Naive thymus-derived CD4-positive, alpha-beta T cell (primary cell): ENCODE measurements at regions not wholly inside any gene's neighbourhood (a gene's known extent, or its start where the extent isn't known, plus 50 kb on each side); places are given as distances from the start of the nearest gene placed in this dataset.
A peak's percentile ranks its signal among the peaks of the same experiment; 100 is the strongest.

Experiments
- ATAC-seq: fragments of 150-1000 bp; cut with Tn5 transposase; 2 replicates; pipeline ENCODE4 v1.10.0; 2021; ENCODE audit warnings: mild to moderate bottlenecking, moderate library complexity
- CTCF ChIA-PET: fragments of 350-600 bp; sonication (Branson Sonifier 250); formaldehyde crosslinking; loops from one replicate; lab custom pipeline; 2021; ENCODE audit warnings: antibody characterized with exemption; lab: Charles Lee
- POLR2A ChIA-PET: fragments of 350-600 bp; sonication (Branson Sonifier 250); formaldehyde crosslinking; loops from one replicate; lab custom pipeline; 2021; ENCODE audit warnings: antibody characterized with exemption, inconsistent platforms; lab: Charles Lee
- DNase-seq, 9 donors: peaks; one replicate each; pipeline versions ENCODE4 v3.0.0 to v3.0.0-alpha.2; 2020 to 2022; ENCODE audit warnings: mixed read lengths in 1 of 9
- H3K27ac ChIP-seq: one replicate; pipeline ENCODE4 v1.7.0; 2013; ENCODE audit warnings: mild to moderate bottlenecking, low read depth, low read length, moderate library complexity
- H3K27me3 ChIP-seq, 2 donors: one replicate each; pipeline ENCODE4 v1.7.0; 2013; ENCODE audit warnings: low read length in 2 of 2, mild to moderate bottlenecking in 2 of 2, moderate library complexity in 2 of 2; ENCODE audit not compliant: control insufficient read depth in 2 of 2, insufficient read depth in 2 of 2
- H3K36me3 ChIP-seq, 3 experiments: 1 replicate in 2 of 3; 2 replicates in 1 of 3; pipeline ENCODE4 v1.7.0; 2013; ENCODE audit warnings: low read length in 3 of 3, mild to moderate bottlenecking in 3 of 3, moderate library complexity in 1 of 3; ENCODE audit not compliant: insufficient read depth in 3 of 3, control insufficient read depth in 2 of 3
- H3K4me1 ChIP-seq, 2 donors: one replicate each; pipeline ENCODE4 v1.7.0; 2013; ENCODE audit warnings: low read length in 2 of 2, mild to moderate bottlenecking in 2 of 2, moderate library complexity in 1 of 2; ENCODE audit not compliant: control insufficient read depth in 2 of 2, insufficient read depth in 2 of 2
- H3K4me3 ChIP-seq: 2 replicates; pipeline ENCODE4 v1.7.0; 2013; ENCODE audit warnings: mild to moderate bottlenecking, low read length
- H3K9me3 ChIP-seq, 3 experiments: 1 replicate in 2 of 3; 2 replicates in 1 of 3; pipeline ENCODE4 v1.7.0; 2013; ENCODE audit warnings: low read length in 3 of 3; ENCODE audit not compliant: control insufficient read depth in 2 of 3
- H3K27ac Mint-ChIP-seq, 9 donors: one replicate each; pipeline ENCODE4 v1.8.0; 2020 to 2022; ENCODE audit warnings: mixed read lengths in 9 of 9, mild to moderate bottlenecking in 8 of 9, moderate library complexity in 5 of 9, inconsistent platforms in 2 of 9
- H3K27me3 Mint-ChIP-seq, 5 donors: one replicate each; pipeline ENCODE4 v1.8.0; 2021 to 2022; ENCODE audit warnings: mixed read lengths in 5 of 5, mild to moderate bottlenecking in 1 of 5
- H3K36me3 Mint-ChIP-seq, 5 donors: one replicate each; pipeline ENCODE4 v1.8.0; 2020 to 2022; ENCODE audit warnings: mixed read lengths in 5 of 5, mild to moderate bottlenecking in 3 of 5, inconsistent platforms in 1 of 5
- H3K4me1 Mint-ChIP-seq, 7 donors: one replicate each; pipeline ENCODE4 v1.8.0; 2020 to 2022; ENCODE audit warnings: mixed read lengths in 7 of 7, mild to moderate bottlenecking in 3 of 7, inconsistent platforms in 1 of 7
- H3K4me3 Mint-ChIP-seq, 10 donors: one replicate each; pipeline ENCODE4 v1.8.0; 2020 to 2022; ENCODE audit warnings: mild to moderate bottlenecking in 10 of 10, mixed read lengths in 10 of 10, moderate library complexity in 6 of 10, inconsistent platforms in 2 of 10
- H3K9me3 Mint-ChIP-seq, 11 donors: one replicate each; pipeline ENCODE4 v1.8.0; 2020 to 2022; ENCODE audit warnings: mixed read lengths in 11 of 11, mild to moderate bottlenecking in 4 of 11, inconsistent platforms in 1 of 11, moderate library complexity in 1 of 11
- intact Hi-C, 2 donors: fragments of 100-400 bp; cut with micrococcal nuclease; formaldehyde crosslinking; loops; one replicate each; pipeline ENCODE4 v1.15.1; 2023

- Histone ChIP-seq H3K4me1 (no peaks in the 10 kb centered on the region), H3K36me3 (no peaks in the 10 kb centered on the region), H3K27ac (no peak overlapping the region), H3K9me3 (no peaks in the 10 kb centered on the region), H3K27me3 (no peaks in the 10 kb centered on the region), H3K4me3 (no peak overlapping the region)
- no peaks in the 10 kb centered on the region for H3K36me3 Mint-ChIP-seq
- ChIA-PET POLR2A (interaction anchor here (0.8 kb wide), 1 partner anchor 11 kb away, joined by 3 read pairs; no protein-coding TSS in a partner anchor), CTCF (no interaction called here)
- ATAC-seq (no peak), DNase-seq (no peak)
- no peak overlapping the region for H3K27ac Mint-ChIP-seq
- peaks cover 0 to 5% (median 0%) of the 10 kb centered on the region in 5 donors for H3K27me3 Mint-ChIP-seq
- peaks cover 0 to 5% (median 0%) of the 10 kb centered on the region in 7 donors for H3K4me1 Mint-ChIP-seq
- H3K4me3 Mint-ChIP-seq = no peak overlapping the region
- H3K9me3 Mint-ChIP-seq = no peaks in the 10 kb centered on the region
- intact Hi-C loops = no loop called here
These were observed 218.3 kb upstream of the IER5L start for GRCh38 chr9:129396365-129396708.

- CTCF ChIA-PET = no interaction called here
- Histone ChIP-seq H3K27me3 (no peaks in the 10 kb centered on the region), H3K27ac (no peak overlapping the region), H3K4me3 (no peak overlapping the region), H3K9me3 (no peaks in the 10 kb centered on the region), H3K4me1 (no peaks in the 10 kb centered on the region), H3K36me3 (no peaks in the 10 kb centered on the region)
- no peak for DNase-seq
- POLR2A ChIA-PET = interaction anchor here (0.8 kb wide), 1 partner anchor 12 kb away, joined by 3 read pairs; no protein-coding TSS in a partner anchor
- Mint-ChIP-seq H3K4me3 (no peak overlapping the region), H3K9me3 (no peaks in the 10 kb centered on the region), H3K27me3 (peaks cover 0 to 6% (median 0%) of the 10 kb centered on the region in 5 donors), H3K4me1 (peaks cover 0 to 5% (median 0%) of the 10 kb centered on the region in 7 donors), H3K27ac (no peak overlapping the region), H3K36me3 (no peaks in the 10 kb centered on the region)
- intact Hi-C loops = no loop called here
- no peak for ATAC-seq
These were observed 217.7 kb upstream of the IER5L start for GRCh38 chr9:129395633-129396364.

- POLR2A ChIA-PET = no interaction called here
These were observed 216.8 kb upstream of the IER5L start for GRCh38 chr9:129394886-129395279.

GRCh38 chr9:129394061-129394885 is 216.2 kb upstream of the IER5L start:
- Mint-ChIP-seq H3K27me3 (peaks cover 0 to 8% (median 0%) of the 10 kb centered on the region in 5 donors), H3K27ac (no peak overlapping the region), H3K9me3 (no peaks in the 10 kb centered on the region), H3K4me3 (no peak overlapping the region), H3K36me3 (no peaks in the 10 kb centered on the region), H3K4me1 (peaks cover 0 to 2% (median 0%) of the 10 kb centered on the region in 7 donors)
- ChIA-PET CTCF (no interaction called here), POLR2A (no interaction called here)
- no peaks in the 10 kb centered on the region for H3K36me3 ChIP-seq
- DNase-seq (no peak), ATAC-seq (no peak)
- H3K4me3 ChIP-seq = no peak overlapping the region
- H3K27ac ChIP-seq = no peak overlapping the region
- intact Hi-C loops = no loop called here
- H3K4me1 ChIP-seq = no peaks in the 10 kb centered on the region
- no peaks in the 10 kb centered on the region for H3K27me3 ChIP-seq
- no peaks in the 10 kb centered on the region for H3K9me3 ChIP-seq

More at GRCh38 chr9:129394886-129395279, 216.8 kb upstream of the IER5L start:
- intact Hi-C loops = no loop called here
- Mint-ChIP-seq H3K27me3 (peaks cover 0 to 8% (median 0%) of the 10 kb centered on the region in 5 donors), H3K4me1 (peaks cover 0 to 5% (median 0%) of the 10 kb centered on the region in 7 donors), H3K4me3 (no peak overlapping the region), H3K36me3 (no peaks in the 10 kb centered on the region), H3K27ac (no peak overlapping the region), H3K9me3 (no peaks in the 10 kb centered on the region)
- Histone ChIP-seq H3K9me3 (no peaks in the 10 kb centered on the region), H3K27ac (no peak overlapping the region), H3K4me1 (no peaks in the 10 kb centered on the region), H3K4me3 (no peak overlapping the region), H3K27me3 (no peaks in the 10 kb centered on the region), H3K36me3 (no peaks in the 10 kb centered on the region)
- CTCF ChIA-PET = no interaction called here
- ATAC-seq (no peak), DNase-seq (no peak)

GRCh38 chr9:129393064-129393463 is 215.0 kb upstream of the IER5L start:
- CTCF ChIA-PET = no interaction called here

GRCh38 chr9:129392093-129392541 is 214.1 kb upstream of the IER5L start:
- H3K4me3 ChIP-seq = no peak overlapping the region
- no peaks in the 10 kb centered on the region for H3K36me3 ChIP-seq
- Mint-ChIP-seq H3K4me1 (no peaks in the 10 kb centered on the region), H3K27me3 (peaks cover 0 to 4% (median 0%) of the 10 kb centered on the region in 5 donors), H3K36me3 (no peaks in the 10 kb centered on the region), H3K27ac (no peak overlapping the region), H3K4me3 (no peak overlapping the region), H3K9me3 (no peaks in the 10 kb centered on the region)
- CTCF ChIA-PET = no interaction called here
- H3K4me1 ChIP-seq = no peaks in the 10 kb centered on the region
- DNase-seq = no peak
- no peaks in the 10 kb centered on the region for H3K27me3 ChIP-seq
- H3K27ac ChIP-seq = no peak overlapping the region
- no peak for ATAC-seq
- POLR2A ChIA-PET = interaction anchor here (1.7 kb wide), 1 partner anchor 23 kb away, joined by 5 read pairs; no protein-coding TSS in a partner anchor
- no peaks in the 10 kb centered on the region for H3K9me3 ChIP-seq
- intact Hi-C loops = no loop called here

More at GRCh38 chr9:129393064-129393463, 215.0 kb upstream of the IER5L start:
- Histone ChIP-seq H3K4me3 (no peak overlapping the region), H3K9me3 (no peaks in the 10 kb centered on the region), H3K36me3 (no peaks in the 10 kb centered on the region), H3K4me1 (no peaks in the 10 kb centered on the region), H3K27me3 (no peaks in the 10 kb centered on the region), H3K27ac (no peak overlapping the region)
- Mint-ChIP-seq H3K27ac (peak overlapping the region in 2 of 9 donors; percentile 19 to 47), H3K4me1 (no peaks in the 10 kb centered on the region), H3K9me3 (no peaks in the 10 kb centered on the region), H3K4me3 (no peak overlapping the region), H3K36me3 (no peaks in the 10 kb centered on the region), H3K27me3 (peaks cover 0 to 7% (median 0%) of the 10 kb centered on the region in 5 donors)
- DNase-seq (no peak), ATAC-seq (no peak)
- POLR2A ChIA-PET = no interaction called here
- intact Hi-C loops = no loop called here
